Vagina (tissue), 2 donors: ENCODE measurements at regions not wholly inside any gene's neighbourhood (a gene's known extent, or its start where the extent isn't known, plus 50 kb on each side); places are given as distances from the start of the nearest gene placed in this dataset.

Experiments
- DNase-seq, 2 donors: peaks; one replicate each; pipeline ENCODE4 v3.0.0-alpha.2; 2017; ENCODE audit errors: extremely low spot score in 2 of 2
- H3K27ac ChIP-seq: fragments of 200-600 bp; sonication (generic); one replicate; pipeline ENCODE4 v1.5.1; 2019
- H3K27me3 ChIP-seq: fragments of 200-600 bp; sonication (generic); one replicate; pipeline ENCODE4 v1.5.1; 2019
- H3K36me3 ChIP-seq, 2 donors: fragments of 200-600 bp; sonication (generic); one replicate each; pipeline ENCODE4 v1.5.1; 2017 to 2019
- H3K4me1 ChIP-seq: fragments of 200-600 bp; sonication (generic); one replicate; pipeline ENCODE4 v1.5.1; 2019
- H3K4me3 ChIP-seq, 2 donors: fragments of 200-600 bp; sonication (generic); 1 replicate in 1 of 2; 2 replicates in 1 of 2; pipeline ENCODE4 v1.5.1; 2016 to 2019
- H3K9me3 ChIP-seq: fragments of 200-600 bp; sonication (generic); one replicate; pipeline ENCODE4 v1.5.1; 2019
- CTCF ChIP-seq, 3 experiments: fragments of 450-650 bp in 2 of 3; fragments of 200-600 bp in 1 of 3; sonication (generic) in 1 of 3; IDR thresholded peaks; one replicate each; pipeline ENCODE4 v1.5.1; 2017 to 2019; ENCODE audit warnings: antibody characterized with exemption in 3 of 3, mild to moderate bottlenecking in 2 of 3, moderate library complexity in 2 of 3
- POLR2A ChIP-seq, 2 donors: fragments of 450-650 bp; IDR thresholded peaks; one replicate each; pipeline ENCODE4 v1.6.1; 2017; ENCODE audit warnings: antibody characterized with exemption in 2 of 2, mild to moderate bottlenecking in 2 of 2, moderate library complexity in 2 of 2
- POLR2AphosphoS5 ChIP-seq, 2 donors: sonication (generic); formaldehyde crosslinking; IDR thresholded peaks; one replicate each; pipeline ENCODE4 v1.9.0; 2017; ENCODE audit warnings: antibody characterized with exemption in 2 of 2, mild to moderate bottlenecking in 2 of 2, low read depth in 1 of 2; ENCODE audit not compliant: insufficient read depth in 1 of 2
- intact Hi-C: fragments of 100-400 bp; cut with DNase I; formaldehyde crosslinking; loops from one replicate; pipeline ENCODE4 v1.15.1; 2023

DNA sequence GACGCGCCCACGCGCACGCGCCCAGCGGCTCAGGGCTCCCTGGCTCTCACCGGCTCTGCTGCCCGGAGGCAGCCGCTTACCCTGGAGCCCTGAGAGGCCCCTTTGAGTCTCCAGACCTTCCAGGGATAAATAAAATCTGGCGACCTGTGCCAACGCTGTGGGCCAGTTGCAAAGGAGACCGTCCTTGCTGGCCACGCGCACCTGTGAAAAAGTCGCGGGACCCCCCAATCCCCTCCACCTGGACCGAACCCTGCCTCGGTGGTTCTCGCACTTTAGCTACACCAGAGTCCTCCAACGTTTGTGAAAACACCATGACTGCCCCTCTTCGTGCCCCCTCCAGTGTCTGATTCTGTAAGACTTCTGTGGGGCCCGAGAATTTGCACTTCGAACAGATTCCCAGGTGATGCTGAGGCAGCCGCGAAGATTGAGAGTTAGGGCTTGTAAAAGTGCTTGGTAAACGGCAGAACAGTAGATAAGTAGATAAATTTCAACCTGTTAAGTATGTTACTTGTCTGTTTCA, 102.4 kb upstream of the SVIL start:
- no peaks in the 10 kb centered on the region for H3K27me3 ChIP-seq
- intact Hi-C loops = loop anchor here (5.0 to 10.0 kb wide), 2 partner anchors 78 to 320 kb away; partner anchors contain the start of gene JCAD
- TF ChIP-seq POLR2AphosphoS5 (IDR thresholded peaks at IDR 0.05; ENCODE audit: insufficient read depth in 1 of 2, low read depth in 1 of 2) (no peak), CTCF (IDR thresholded peaks at IDR 0.05) (no peak), POLR2A (IDR thresholded peaks at IDR 0.05) (no peak)
- peak overlapping the region; percentile 77 to 80 for H3K4me3 ChIP-seq
- peak overlapping the region; percentile 99 for H3K27ac ChIP-seq
- H3K9me3 ChIP-seq = no peaks in the 10 kb centered on the region
- no peak for DNase-seq
- peaks cover 30% of the 10 kb centered on the region for H3K4me1 ChIP-seq
- no peaks in the 10 kb centered on the region for H3K36me3 ChIP-seq

DNA sequence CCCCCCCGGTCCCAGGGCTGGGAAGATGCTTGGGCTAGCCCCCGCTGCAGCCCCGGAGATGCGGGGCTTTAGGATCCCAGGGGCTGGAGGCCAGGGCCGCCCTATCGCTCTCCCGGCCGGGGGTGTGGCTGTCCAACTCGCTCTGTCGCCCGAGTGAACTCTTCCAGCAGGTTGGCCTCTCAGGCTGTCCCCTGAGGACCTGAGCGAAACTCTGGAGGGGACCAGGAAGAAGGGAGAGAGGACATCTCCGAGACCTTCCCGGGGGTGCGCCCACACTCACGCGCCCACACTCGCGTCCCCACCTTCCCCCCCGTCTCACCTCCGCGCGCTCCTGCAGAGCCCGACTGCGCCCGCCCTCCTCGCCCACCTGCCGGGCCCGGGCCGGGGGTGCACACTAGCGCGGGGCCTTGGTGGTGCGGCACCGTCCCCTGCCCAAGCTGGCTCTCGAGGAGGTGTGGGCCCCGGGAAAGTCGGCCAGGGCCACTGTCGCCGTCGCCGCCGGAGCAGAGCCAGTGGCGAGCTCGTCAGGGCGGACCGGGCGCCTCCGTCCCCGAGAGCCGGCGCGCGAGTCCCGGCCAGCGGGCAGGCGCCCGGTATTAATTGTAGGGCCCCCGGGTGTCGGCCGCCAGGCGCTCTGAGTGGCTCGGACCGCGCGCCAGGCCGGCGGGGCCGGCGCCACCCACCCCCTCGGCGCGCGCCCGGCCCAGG, 101.7 kb upstream of the SVIL start:
- Histone ChIP-seq H3K4me3 (peak overlapping the region; percentile 77 to 80), H3K36me3 (no peaks in the 10 kb centered on the region), H3K4me1 (peaks cover 36% of the 10 kb centered on the region), H3K27me3 (no peaks in the 10 kb centered on the region), H3K27ac (peak overlapping the region; percentile 99), H3K9me3 (no peaks in the 10 kb centered on the region)
- DNase-seq = no peak
- TF ChIP-seq POLR2AphosphoS5 (IDR thresholded peaks at IDR 0.05; ENCODE audit: insufficient read depth in 1 of 2, low read depth in 1 of 2) (peak in 1 of 2 donors; percentile 57), CTCF (IDR thresholded peaks at IDR 0.05) (no peak), POLR2A (IDR thresholded peaks at IDR 0.05) (peak in 1 of 2 donors; percentile 62)
- intact Hi-C loops = loop anchor here (5.0 to 10.0 kb wide), 2 partner anchors 78 to 321 kb away; partner anchors contain the start of gene JCAD

- DNase-seq = peak in 1 of 2 donors; percentile 95
- Histone ChIP-seq H3K36me3 (no peaks in the 10 kb centered on the region), H3K27ac (peak overlapping the region; percentile 99), H3K4me1 (peaks cover 43% of the 10 kb centered on the region), H3K27me3 (no peaks in the 10 kb centered on the region), H3K4me3 (peak overlapping the region; percentile 77 to 80), H3K9me3 (no peaks in the 10 kb centered on the region)
- TF ChIP-seq POLR2AphosphoS5 (IDR thresholded peaks at IDR 0.05; ENCODE audit: insufficient read depth in 1 of 2, low read depth in 1 of 2) = peak; percentile 57 to 81
- TF ChIP-seq CTCF (IDR thresholded peaks at IDR 0.05) = peak; percentile 45 to 93 (median 83)
- TF ChIP-seq POLR2A (IDR thresholded peaks at IDR 0.05) = peak in 1 of 2 donors; percentile 61
- intact Hi-C loops = loop anchor here (5.0 to 10.0 kb wide), 2 partner anchors 79 to 322 kb away; partner anchors contain the start of gene JCAD
Measured at GRCh38 chr10:29735628-29736365, 101.0 kb upstream of the SVIL start.

GRCh38 chr10:29734962-29735627, 100.3 kb upstream of the SVIL start:
- Histone ChIP-seq H3K27ac (peak overlapping the region; percentile 99), H3K27me3 (no peaks in the 10 kb centered on the region), H3K4me1 (peaks cover 50% of the 10 kb centered on the region), H3K36me3 (no peaks in the 10 kb centered on the region), H3K4me3 (peak overlapping the region; percentile 77 to 80), H3K9me3 (no peaks in the 10 kb centered on the region)
- TF ChIP-seq POLR2AphosphoS5 (IDR thresholded peaks at IDR 0.05; ENCODE audit: insufficient read depth in 1 of 2, low read depth in 1 of 2) (peak in 1 of 2 donors; percentile 67), POLR2A (IDR thresholded peaks at IDR 0.05) (no peak)
- intact Hi-C loops = loop anchor here (5.0 to 10.0 kb wide), 2 partner anchors 80 to 322 kb away; partner anchors contain the start of gene JCAD
- DNase-seq = no peak

DNA sequence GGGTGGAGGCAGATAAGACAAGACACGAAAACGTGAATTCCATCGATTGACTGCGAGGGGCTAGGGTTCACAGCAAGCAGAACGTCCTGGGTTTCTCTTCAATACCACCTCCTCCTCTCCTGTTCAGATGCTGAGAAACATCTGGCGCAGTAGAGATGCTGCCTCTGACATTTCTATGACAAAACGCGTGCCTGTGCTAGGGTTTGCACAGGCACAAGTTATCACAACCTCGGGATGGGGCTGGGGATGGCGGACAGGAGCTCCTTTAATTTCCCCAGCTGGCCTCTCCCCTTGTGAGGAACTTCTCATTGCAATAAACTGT, 99.8 kb upstream of the SVIL start:
- H3K27me3 ChIP-seq = no peaks in the 10 kb centered on the region
- no peaks in the 10 kb centered on the region for H3K36me3 ChIP-seq
- peak overlapping the region; percentile 99 for H3K27ac ChIP-seq
- no peak for TF ChIP-seq CTCF (IDR thresholded peaks at IDR 0.05)
- TF ChIP-seq POLR2AphosphoS5 (IDR thresholded peaks at IDR 0.05; ENCODE audit: insufficient read depth in 1 of 2, low read depth in 1 of 2) = no peak
- no peak for TF ChIP-seq POLR2A (IDR thresholded peaks at IDR 0.05)
- H3K9me3 ChIP-seq = no peaks in the 10 kb centered on the region
- peak overlapping the region; percentile 77 to 80 for H3K4me3 ChIP-seq
- DNase-seq = no peak
- intact Hi-C loops = loop anchor here (10.0 kb wide), 1 partner anchor 80 kb away; no protein-coding TSS in a partner anchor
- peaks cover 53% of the 10 kb centered on the region for H3K4me1 ChIP-seq
